AG09309 (cell line): ENCODE measurements at regions not wholly inside any gene's neighbourhood (a gene's known extent, or its start where the extent isn't known, plus 50 kb on each side); places are given as distances from the start of the nearest gene placed in this dataset.

Experiments used
- DNase-seq: peaks from one replicate; pipeline ENCODE4 v3.0.0-alpha.2; 2010; ENCODE audit warnings: low read depth
- H3K4me3 ChIP-seq: 2 replicates; pipeline ENCODE4 v1.5.1; 2011; ENCODE audit warnings: mild to moderate bottlenecking, low read depth, low read length, moderate library complexity; ENCODE audit not compliant: control insufficient read depth
- CTCF ChIP-seq: IDR thresholded peaks from 2 replicates; pipeline ENCODE4 v1.5.1; 2011; ENCODE audit warnings: mild to moderate bottlenecking, low read depth, low read length, inconsistent platforms; ENCODE audit not compliant: insufficient read depth, control insufficient read depth; ENCODE audit errors: missing control alignments

- no peak for DNase-seq
- no peak for TF ChIP-seq CTCF
- H3K4me3 ChIP-seq, result no peak overlapping the region; the same call in 1 of the 2 replicates
Measured at GRCh38 chr17:77375108-77375916, 234.5 kb downstream of the SEC14L1 start.

- TF ChIP-seq CTCF, result no peak
- H3K4me3 ChIP-seq, result no peak overlapping the region
- DNase-seq, result no peak
Measured at GRCh38 chr17:77375917-77376651, 235.3 kb downstream of the SEC14L1 start.

- no peak for DNase-seq
- TF ChIP-seq CTCF, result no peak
- H3K4me3 ChIP-seq, result no peak overlapping the region
Measured at GRCh38 chr17:77376795-77377709, 236.3 kb downstream of the SEC14L1 start.

- H3K4me3 ChIP-seq, result no peak overlapping the region
- DNase-seq, result no peak
- TF ChIP-seq CTCF, result no peak
Measured at GRCh38 chr17:77377710-77378235, 237.0 kb downstream of the SEC14L1 start.

GRCh38 chr17:77378318-77379064, 237.7 kb downstream of the SEC14L1 start:
- no peak overlapping the region for H3K4me3 ChIP-seq

More at GRCh38 chr17:77378318-77379064, 237.7 kb downstream of the SEC14L1 start:
- DNase-seq, result no peak
- TF ChIP-seq CTCF, result no peak
